IMR-90 (cell line): ENCODE measurements at regions not wholly inside any gene's neighbourhood (a gene's known extent, or its start where the extent isn't known, plus 50 kb on each side); places are given as distances from the start of the nearest gene placed in this dataset.
"Not testable (repeated sequence)": the region's sequence is repeated elsewhere in the genome, so short reads cannot be mapped to it uniquely, and the experiment has no call there.

Experiments used
- ATAC-seq: fragments of 200-7000 bp; cut with Tn5 transposase; 2 replicates; pipeline ENCODE4 v1.9.1; 2020; ENCODE audit warnings: low read depth, mild to moderate bottlenecking, moderate library complexity
- BruUV-seq: library from RNA; stranded (reverse); fragments of 400-500 nt; replicated peaks from 2 replicates; lab custom pipeline; 2021; lab: Mats Ljungman, UMichigan
- CTCF ChIA-PET: fragments of 300-600 bp; formaldehyde crosslinking; extraction: SDS; loops from one replicate; lab custom pipeline; 2021; ENCODE audit warnings: antibody characterized with exemption; lab: Yijun Ruan, JAX
- POLR2A ChIA-PET: fragments of 300-600 bp; sonication (Branson Sonifier 250); formaldehyde crosslinking; loops from one replicate; lab custom pipeline; 2022; ENCODE audit warnings: antibody characterized with exemption; ENCODE audit not compliant: unreplicated experiment; lab: Charles Lee
- DNase-seq: peaks from one replicate; pipeline ENCODE4 v3.0.0; 2013
- H2AFZ ChIP-seq: replicated peaks from 2 replicates; pipeline ENCODE3; 2013; ENCODE audit warnings: low read length, mild to moderate bottlenecking; ENCODE audit not compliant: poor library complexity
- H2AK5ac ChIP-seq: 2 replicates; pipeline ENCODE4 v1.6.1; 2013; ENCODE audit warnings: low read depth, low read length, inconsistent platforms
- H2AK9ac ChIP-seq: replicated peaks from 2 replicates; pipeline ENCODE3; 2013; ENCODE audit warnings: mild to moderate bottlenecking, low read depth, low read length, moderate library complexity; ENCODE audit not compliant: poor library complexity
- H2BK120ac ChIP-seq: 2 replicates; pipeline ENCODE4 v1.6.1; 2013; ENCODE audit warnings: low read depth, low read length, inconsistent platforms
- H2BK15ac ChIP-seq: 3 replicates; pipeline ENCODE4 v1.6.1; 2013; ENCODE audit warnings: low read depth, low read length, inconsistent platforms
- H2BK20ac ChIP-seq: 2 replicates; pipeline ENCODE4 v1.6.1; 2013; ENCODE audit warnings: low read depth, mild to moderate bottlenecking, inconsistent platforms, low read length, moderate library complexity
- H2BK5ac ChIP-seq: 2 replicates; pipeline ENCODE4 v1.6.1; 2013; ENCODE audit warnings: mild to moderate bottlenecking, low read depth, low read length, inconsistent platforms; ENCODE audit not compliant: poor library complexity, severe bottlenecking
- H3K14ac ChIP-seq: replicated peaks from 2 replicates; pipeline ENCODE4 v1.6.1; 2013; ENCODE audit warnings: low read depth, low read length, inconsistent platforms
- H3K18ac ChIP-seq: 2 replicates; pipeline ENCODE4 v1.6.1; 2013; ENCODE audit warnings: low read depth, low read length, control low read depth
- H3K23ac ChIP-seq: 2 replicates; pipeline ENCODE4 v1.6.1; 2013; ENCODE audit warnings: low read depth, low read length, inconsistent platforms
- H3K27ac ChIP-seq: 2 replicates; pipeline ENCODE4 v1.5.1; 2013; ENCODE audit warnings: mild to moderate bottlenecking, control low read depth, low read length; ENCODE audit not compliant: insufficient read depth
- H3K27me3 ChIP-seq: 2 replicates; pipeline ENCODE4 v1.6.1; 2013; ENCODE audit warnings: low read length; ENCODE audit not compliant: control insufficient read depth, insufficient read depth
- H3K36me3 ChIP-seq: 2 replicates; pipeline ENCODE4 v1.6.1; 2013; ENCODE audit warnings: low read length, mixed read lengths; ENCODE audit not compliant: control insufficient read depth, insufficient read depth
- H3K4ac ChIP-seq: 2 replicates; pipeline ENCODE4 v1.6.1; 2013; ENCODE audit warnings: low read depth, low read length, inconsistent platforms
- H3K4me1 ChIP-seq: 2 replicates; pipeline ENCODE4 v1.6.1; 2013; ENCODE audit warnings: low read length, mixed read lengths; ENCODE audit not compliant: control insufficient read depth, insufficient read depth
- H3K4me2 ChIP-seq: 2 replicates; pipeline ENCODE4 v1.6.1; 2013; ENCODE audit warnings: low read depth, mild to moderate bottlenecking, control low read depth, low read length, moderate library complexity
- H3K4me3 ChIP-seq: 2 replicates; pipeline ENCODE4 v1.5.1; 2013; ENCODE audit warnings: low read depth, mild to moderate bottlenecking, control low read depth, low read length, moderate library complexity; ENCODE audit not compliant: insufficient read depth
- H3K56ac ChIP-seq: 2 replicates; pipeline ENCODE4 v1.6.1; 2013; ENCODE audit warnings: low read length, inconsistent platforms; ENCODE audit not compliant: insufficient read depth; ENCODE audit errors: extremely low read depth
- H3K79me1 ChIP-seq, 2 experiments: 2 replicates each; pipeline ENCODE4 v1.6.1; 2013; ENCODE audit warnings: low read length in 2 of 2, inconsistent platforms in 1 of 2, low read depth in 1 of 2
- H3K9ac ChIP-seq: 2 replicates; pipeline ENCODE4 v1.6.1; 2013; ENCODE audit warnings: low read depth, low read length, control low read depth
- H3K9me1 ChIP-seq: 2 replicates; pipeline ENCODE4 v1.6.1; 2013; ENCODE audit warnings: low read length, inconsistent platforms; ENCODE audit not compliant: insufficient read depth
- H3K9me3 ChIP-seq: 2 replicates; pipeline ENCODE4 v1.6.1; 2013; ENCODE audit warnings: low read length; ENCODE audit not compliant: control insufficient read depth, insufficient read depth
- H4K20me1 ChIP-seq: 2 replicates; pipeline ENCODE4 v1.6.1; 2013; ENCODE audit warnings: low read length, inconsistent platforms; ENCODE audit not compliant: insufficient read depth
- H4K5ac ChIP-seq: 2 replicates; pipeline ENCODE4 v1.6.1; 2013; ENCODE audit warnings: mild to moderate bottlenecking, low read depth, low read length, control low read depth
- H4K8ac ChIP-seq, 2 experiments: 2 replicates each; pipeline ENCODE4 v1.6.1; 2013; ENCODE audit warnings: low read depth in 2 of 2, low read length in 2 of 2, control low read depth in 1 of 2, inconsistent platforms in 1 of 2
- H4K91ac ChIP-seq: 2 replicates; pipeline ENCODE4 v1.6.1; 2013; ENCODE audit warnings: low read depth, low read length, inconsistent platforms; ENCODE audit not compliant: insufficient read depth
- WGBS, 2 experiments: methylation state at CpG; one replicate each; pipeline versions ENCODE4 v1.1.5 to v1.1.7; 2013; ENCODE audit warnings: missing lambda C conversion rate in 2 of 2; ENCODE audit not compliant: insufficient read length in 1 of 2; ENCODE audit errors: extremely low coverage in 2 of 2; 5-methylcytosine and 5-hydroxymethylcytosine counted together
- dilution Hi-C: fragments of 300-500 bp; cut with HindIII; formaldehyde crosslinking; loops from one replicate; pipeline ENCODE4 v1.14.3; 2018; ENCODE audit warnings: low sequenced_read_pairs; ENCODE audit not compliant: unreplicated experiment
- in situ Hi-C: fragments of 300-500 bp; cut with MboI; formaldehyde crosslinking; loops from 3 replicates; pipeline ENCODE4 v1.14.3; 2019; ENCODE audit warnings: low sequenced_read_pairs, inconsistent platforms, mixed read lengths
- intact Hi-C: fragments of 100-400 bp; cut with micrococcal nuclease; formaldehyde crosslinking; loops from 2 replicates; pipeline ENCODE4 v1.10.0; 2022

DNA sequence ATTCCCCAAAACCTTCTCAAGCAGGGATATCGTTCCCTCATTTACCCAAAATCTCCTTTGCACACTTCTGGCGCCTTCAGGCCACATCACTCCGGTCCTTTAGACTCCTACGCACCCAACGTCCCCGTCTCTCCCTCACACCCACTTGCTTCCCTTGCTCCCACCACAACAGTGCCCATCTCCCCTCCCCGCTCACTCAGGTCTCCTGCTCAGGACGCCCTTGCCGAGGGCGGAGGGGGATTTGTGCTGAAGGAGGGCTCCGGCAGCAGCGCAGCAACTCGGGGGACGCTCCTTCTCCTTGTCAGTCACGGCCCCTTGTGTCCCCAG is 71.6 kb downstream of the PCMTD2 start:
- H2BK20ac ChIP-seq, intact Hi-C loops, H4K8ac ChIP-seq: not testable (repeated sequence)

DNA sequence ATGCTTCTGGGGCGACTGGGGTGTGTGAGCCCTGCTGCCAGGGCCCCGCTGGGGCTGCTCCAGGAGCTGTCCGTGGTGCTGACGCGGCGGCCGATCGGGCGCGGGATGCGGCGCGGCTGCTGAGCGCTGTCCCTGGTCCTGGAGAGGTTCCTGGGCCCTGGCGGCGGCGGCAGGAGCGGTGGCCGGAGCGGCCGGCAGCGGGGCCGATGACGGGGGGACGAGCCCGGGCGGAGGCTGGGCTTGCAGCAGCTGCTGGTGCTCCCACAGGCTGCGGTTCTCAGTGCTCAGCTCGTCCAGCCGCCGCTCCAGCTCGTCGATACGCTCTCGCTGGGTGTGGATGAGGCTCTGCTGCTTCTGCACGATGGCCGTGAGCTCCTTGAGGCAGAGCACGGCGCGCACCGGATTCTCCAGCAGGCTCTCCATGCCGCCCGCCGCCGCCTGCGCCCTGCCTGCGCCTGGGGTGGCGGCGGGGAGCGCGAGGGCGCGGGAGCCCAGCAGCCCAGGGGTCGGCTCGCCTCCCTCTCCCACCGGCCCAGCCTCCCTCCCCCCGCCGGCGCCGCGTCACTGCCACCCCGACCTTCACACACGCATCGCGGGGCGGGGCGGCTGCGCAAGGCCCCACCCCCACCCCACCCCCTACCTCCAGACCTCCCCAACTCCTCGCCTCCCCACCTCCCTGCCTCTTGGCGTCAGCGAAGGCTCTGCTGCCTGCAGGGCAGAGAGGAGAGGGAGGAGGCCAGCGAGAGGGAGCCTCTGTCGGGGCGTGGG is 72.2 kb downstream of the PCMTD2 start:
- BruUV-seq, H2AK9ac ChIP-seq, H3K18ac ChIP-seq, H3K4me1 ChIP-seq, CTCF ChIA-PET, H2BK15ac ChIP-seq, H3K14ac ChIP-seq, H3K4me3 ChIP-seq, POLR2A ChIA-PET, in situ Hi-C loops, intact Hi-C loops, H3K4ac ChIP-seq, H3K9me3 ChIP-seq, H3K9ac ChIP-seq, H2BK5ac ChIP-seq, H4K5ac ChIP-seq, H3K23ac ChIP-seq, dilution Hi-C loops, H3K56ac ChIP-seq, H4K91ac ChIP-seq, H2AFZ ChIP-seq, H3K79me1 ChIP-seq, H3K27ac ChIP-seq, H4K20me1 ChIP-seq, H2BK20ac ChIP-seq, H3K9me1 ChIP-seq, H3K36me3 ChIP-seq, H3K27me3 ChIP-seq: not testable (repeated sequence)
- peak overlapping the region; percentile 59; the same call in 1 of the 2 replicates for H2AK5ac ChIP-seq
- WGBS, 2 experiments: no CpG with 5 or more reads among the region's 74 CpGs
- H2BK120ac ChIP-seq: 0 out of 2 replicates have a peak overlapping the region, but pooled peaks have one; percentile 54
- H4K8ac ChIP-seq: 0 out of 4 replicates have a peak overlapping the region, but pooled peaks of 1 of the 2 experiments have one; percentile 49
- peak; percentile 90 for ATAC-seq
- 0 out of 2 replicates have a peak overlapping the region, but pooled peaks have one; percentile 15 for H3K4me2 ChIP-seq
- DNase-seq: peak; percentile 48

More for the DNA sequence above, 71.6 kb downstream of the PCMTD2 start:
- H3K23ac ChIP-seq, H2AK5ac ChIP-seq, H2AK9ac ChIP-seq, H2BK120ac ChIP-seq, H3K36me3 ChIP-seq, H3K56ac ChIP-seq, in situ Hi-C loops, BruUV-seq, CTCF ChIA-PET, H3K4me3 ChIP-seq, H4K91ac ChIP-seq, ATAC-seq, H4K5ac ChIP-seq, H3K27ac ChIP-seq, H3K9me3 ChIP-seq, POLR2A ChIA-PET, H4K20me1 ChIP-seq, H3K79me1 ChIP-seq, H3K27me3 ChIP-seq, H3K9ac ChIP-seq, H3K18ac ChIP-seq, H3K4me1 ChIP-seq, H2BK15ac ChIP-seq, H3K9me1 ChIP-seq, H3K14ac ChIP-seq, H3K4ac ChIP-seq, DNase-seq, H2AFZ ChIP-seq, H2BK5ac ChIP-seq, dilution Hi-C loops, H3K4me2 ChIP-seq: not testable (repeated sequence)
- WGBS, 2 experiments: no CpG with 5 or more reads among the region's 15 CpGs
